Prostate gland (tissue), 2 donors: ENCODE measurements at regions not wholly inside any gene's neighbourhood (a gene's known extent, or its start where the extent isn't known, plus 50 kb on each side); places are given as distances from the start of the nearest gene placed in this dataset.

Experiments used
- POLR2AphosphoS5 ChIP-seq: sonication (generic); formaldehyde crosslinking; IDR thresholded peaks from one replicate; pipeline ENCODE4 v1.6.1; 2017; ENCODE audit warnings: antibody characterized with exemption
- TF ChIP-seq, protein P1 (sequence below), 4 experiments: fragments of 200-600 bp in 2 of 4; fragments of 450-650 bp in 2 of 4; sonication (generic) in 2 of 4; IDR thresholded peaks; 1 replicate in 3 of 4; 2 replicates in 1 of 4; pipeline ENCODE4 v1.5.1; 2016 to 2019; ENCODE audit warnings: antibody characterized with exemption in 4 of 4, mild to moderate bottlenecking in 2 of 4, moderate library complexity in 2 of 4

GRCh38 chr4:54505362-54505761 is 152.4 kb upstream of the KIT start:
- no peak for TF ChIP-seq POLR2AphosphoS5
- TF ChIP-seq, protein P1, sequence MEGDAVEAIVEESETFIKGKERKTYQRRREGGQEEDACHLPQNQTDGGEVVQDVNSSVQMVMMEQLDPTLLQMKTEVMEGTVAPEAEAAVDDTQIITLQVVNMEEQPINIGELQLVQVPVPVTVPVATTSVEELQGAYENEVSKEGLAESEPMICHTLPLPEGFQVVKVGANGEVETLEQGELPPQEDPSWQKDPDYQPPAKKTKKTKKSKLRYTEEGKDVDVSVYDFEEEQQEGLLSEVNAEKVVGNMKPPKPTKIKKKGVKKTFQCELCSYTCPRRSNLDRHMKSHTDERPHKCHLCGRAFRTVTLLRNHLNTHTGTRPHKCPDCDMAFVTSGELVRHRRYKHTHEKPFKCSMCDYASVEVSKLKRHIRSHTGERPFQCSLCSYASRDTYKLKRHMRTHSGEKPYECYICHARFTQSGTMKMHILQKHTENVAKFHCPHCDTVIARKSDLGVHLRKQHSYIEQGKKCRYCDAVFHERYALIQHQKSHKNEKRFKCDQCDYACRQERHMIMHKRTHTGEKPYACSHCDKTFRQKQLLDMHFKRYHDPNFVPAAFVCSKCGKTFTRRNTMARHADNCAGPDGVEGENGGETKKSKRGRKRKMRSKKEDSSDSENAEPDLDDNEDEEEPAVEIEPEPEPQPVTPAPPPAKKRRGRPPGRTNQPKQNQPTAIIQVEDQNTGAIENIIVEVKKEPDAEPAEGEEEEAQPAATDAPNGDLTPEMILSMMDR (IDR thresholded peaks at IDR 0.05) = no peak
